Skeletal muscle satellite cell (primary cell): ENCODE measurements at regions not wholly inside any gene's neighbourhood (a gene's known extent, or its start where the extent isn't known, plus 50 kb on each side); places are given as distances from the start of the nearest gene placed in this dataset.

Experiments
- H3K27me3 ChIP-seq: 2 replicates; pipeline ENCODE4 v1.7.0; 2013; ENCODE audit warnings: low read length; ENCODE audit not compliant: control insufficient read depth, insufficient read depth
- H3K36me3 ChIP-seq: 2 replicates; pipeline ENCODE4 v1.7.0; 2013; ENCODE audit warnings: mild to moderate bottlenecking, control low read depth, low read length; ENCODE audit not compliant: insufficient read depth
- H3K4me1 ChIP-seq: 2 replicates; pipeline ENCODE4 v1.7.0; 2013; ENCODE audit warnings: low read length; ENCODE audit not compliant: control insufficient read depth, insufficient read depth
- H3K4me2 ChIP-seq: 2 replicates; pipeline ENCODE4 v1.7.0; 2013; ENCODE audit warnings: mild to moderate bottlenecking, low read length
- H3K4me3 ChIP-seq: 2 replicates; pipeline ENCODE4 v1.7.0; 2013; ENCODE audit warnings: low read length
- H3K9ac ChIP-seq: 2 replicates; pipeline ENCODE4 v1.7.0; 2013; ENCODE audit warnings: mild to moderate bottlenecking, low read depth, low read length, moderate library complexity
- H3K9me3 ChIP-seq: replicated peaks from 2 replicates; pipeline ENCODE4 v1.7.0; 2013; ENCODE audit warnings: mild to moderate bottlenecking, control low read depth, low read length

GRCh38 chr7:91323626-91324158 lies 59.5 kb downstream of the FZD1 start:
- Histone ChIP-seq H3K4me2 (no peak overlapping the region), H3K9me3 (no peaks in the 10 kb centered on the region), H3K4me1 (no peaks in the 10 kb centered on the region), H3K36me3 (no peaks in the 10 kb centered on the region), H3K9ac (no peak overlapping the region), H3K27me3 (no peaks in the 10 kb centered on the region), H3K4me3 (no peak overlapping the region)

GRCh38 chr7:91324663-91325062 lies 60.4 kb downstream of the FZD1 start:
- H3K4me3 ChIP-seq: no peak overlapping the region
- no peak overlapping the region for H3K9ac ChIP-seq
- no peaks in the 10 kb centered on the region for H3K4me1 ChIP-seq
- H3K27me3 ChIP-seq: no peaks in the 10 kb centered on the region
- no peak overlapping the region for H3K4me2 ChIP-seq
- H3K9me3 ChIP-seq: no peaks in the 10 kb centered on the region
- no peaks in the 10 kb centered on the region for H3K36me3 ChIP-seq

GRCh38 chr7:91325726-91326125 lies 61.5 kb downstream of the FZD1 start:
- H3K4me2 ChIP-seq: no peak overlapping the region
- H3K4me1 ChIP-seq: no peaks in the 10 kb centered on the region
- H3K36me3 ChIP-seq: no peaks in the 10 kb centered on the region
- no peak overlapping the region for H3K4me3 ChIP-seq
- H3K27me3 ChIP-seq: no peaks in the 10 kb centered on the region
- no peak overlapping the region for H3K9ac ChIP-seq
- no peaks in the 10 kb centered on the region for H3K9me3 ChIP-seq

- Histone ChIP-seq H3K4me3 (no peak overlapping the region), H3K36me3 (no peaks in the 10 kb centered on the region), H3K9me3 (no peaks in the 10 kb centered on the region), H3K27me3 (no peaks in the 10 kb centered on the region), H3K4me2 (no peak overlapping the region), H3K9ac (no peak overlapping the region), H3K4me1 (no peaks in the 10 kb centered on the region)
Measured at GRCh38 chr7:91326516-91327199, 62.4 kb downstream of the FZD1 start.

GRCh38 chr7:91327346-91327745 lies 63.1 kb downstream of the FZD1 start:
- H3K27me3 ChIP-seq: no peaks in the 10 kb centered on the region
- no peaks in the 10 kb centered on the region for H3K36me3 ChIP-seq
- no peak overlapping the region for H3K9ac ChIP-seq
- H3K4me3 ChIP-seq: no peak overlapping the region
- H3K4me2 ChIP-seq: no peak overlapping the region
- H3K9me3 ChIP-seq: no peaks in the 10 kb centered on the region
- H3K4me1 ChIP-seq: no peaks in the 10 kb centered on the region

GRCh38 chr7:91329571-91329970 lies 65.3 kb downstream of the FZD1 start:
- Histone ChIP-seq H3K9me3 (no peaks in the 10 kb centered on the region), H3K9ac (no peak overlapping the region), H3K36me3 (no peaks in the 10 kb centered on the region), H3K27me3 (peaks cover 4% of the 10 kb centered on the region), H3K4me1 (no peaks in the 10 kb centered on the region), H3K4me2 (no peak overlapping the region), H3K4me3 (no peak overlapping the region)

- no peak overlapping the region for H3K4me3 ChIP-seq
- no peak overlapping the region for H3K4me2 ChIP-seq
- H3K9me3 ChIP-seq: no peaks in the 10 kb centered on the region
- H3K4me1 ChIP-seq: no peaks in the 10 kb centered on the region
- no peaks in the 10 kb centered on the region for H3K36me3 ChIP-seq
- no peak overlapping the region for H3K9ac ChIP-seq
- H3K27me3 ChIP-seq: peaks cover 4% of the 10 kb centered on the region
Measured at GRCh38 chr7:91330191-91330808, 66.1 kb downstream of the FZD1 start.

- Histone ChIP-seq H3K9me3 (no peaks in the 10 kb centered on the region), H3K36me3 (no peaks in the 10 kb centered on the region), H3K4me2 (no peak overlapping the region), H3K4me1 (no peaks in the 10 kb centered on the region), H3K27me3 (peaks cover 6% of the 10 kb centered on the region), H3K4me3 (no peak overlapping the region), H3K9ac (no peak overlapping the region)
Measured at GRCh38 chr7:91330866-91331265, 66.6 kb downstream of the FZD1 start.

GRCh38 chr7:91336106-91336505 lies 71.9 kb downstream of the FZD1 start:
- Histone ChIP-seq H3K4me3 (no peak overlapping the region), H3K9ac (no peak overlapping the region), H3K9me3 (no peaks in the 10 kb centered on the region), H3K27me3 (peaks cover 13% of the 10 kb centered on the region), H3K4me1 (no peaks in the 10 kb centered on the region), H3K4me2 (no peak overlapping the region), H3K36me3 (no peaks in the 10 kb centered on the region)

GRCh38 chr7:91338226-91339020 lies 74.2 kb downstream of the FZD1 start:
- H3K27me3 ChIP-seq: peaks cover 34% of the 10 kb centered on the region
- H3K9ac ChIP-seq: no peak overlapping the region
- no peak overlapping the region for H3K4me2 ChIP-seq
- no peaks in the 10 kb centered on the region for H3K4me1 ChIP-seq
- H3K9me3 ChIP-seq: no peaks in the 10 kb centered on the region
- no peak overlapping the region for H3K4me3 ChIP-seq
- no peaks in the 10 kb centered on the region for H3K36me3 ChIP-seq

GRCh38 chr7:91342346-91342745 lies 78.1 kb downstream of the FZD1 start:
- Histone ChIP-seq H3K4me2 (no peak overlapping the region), H3K4me1 (no peaks in the 10 kb centered on the region), H3K4me3 (no peak overlapping the region), H3K9ac (no peak overlapping the region), H3K9me3 (no peaks in the 10 kb centered on the region), H3K27me3 (peaks cover 34% of the 10 kb centered on the region), H3K36me3 (no peaks in the 10 kb centered on the region)
